WTC11 (cell line): ENCODE measurements at regions not wholly inside any gene's neighbourhood (a gene's known extent, or its start where the extent isn't known, plus 50 kb on each side); places are given as distances from the start of the nearest gene placed in this dataset.

Source experiments
- CREM ChIP-seq: sonication (generic); formaldehyde crosslinking; IDR thresholded peaks from 2 replicates; pipeline ENCODE4 v1.8.1; 2022; ENCODE audit warnings: mild to moderate bottlenecking, missing genetic modification reagents, moderate library complexity
- CTCF ChIP-seq: fragments of 200-600 bp; IDR thresholded peaks from 2 replicates; pipeline ENCODE4 v1.8.0; 2022; ENCODE audit warnings: antibody characterized with exemption
- SP1 ChIP-seq: sonication (generic); formaldehyde crosslinking; conservative IDR thresholded peaks from 2 replicates; pipeline ENCODE4 v1.8.1; 2022; ENCODE audit warnings: missing genetic modification reagents
- TF ChIP-seq, protein P1 (sequence below): sonication (generic); formaldehyde crosslinking; IDR thresholded peaks from 2 replicates; pipeline ENCODE4 v1.8.0; 2022; ENCODE audit warnings: mild to moderate bottlenecking, missing genetic modification reagents

DNA sequence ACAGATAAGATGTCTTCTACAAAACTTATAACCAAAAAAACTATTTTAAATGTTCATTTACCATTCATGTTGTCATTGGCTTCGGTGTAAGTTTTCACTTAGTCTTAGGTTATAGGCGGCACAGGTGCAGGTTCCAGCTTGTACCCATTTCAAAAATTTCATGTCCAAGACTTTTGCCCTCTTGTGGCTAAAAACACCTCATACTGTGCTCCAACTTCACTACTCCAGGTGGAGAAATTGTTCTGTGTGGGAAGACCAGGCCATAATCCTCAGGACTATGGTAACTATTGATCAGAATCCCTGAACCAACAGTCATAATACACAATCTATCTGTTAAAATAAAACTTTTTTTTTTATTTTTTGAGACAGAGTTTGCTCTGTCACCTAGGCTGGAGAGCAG is 95.2 kb upstream of the ATP11B start:
- TF ChIP-seq CTCF (no peak), CREM (CRISPR knock-in tag) (no peak), SP1 (no peak)
- TF ChIP-seq, protein P1, sequence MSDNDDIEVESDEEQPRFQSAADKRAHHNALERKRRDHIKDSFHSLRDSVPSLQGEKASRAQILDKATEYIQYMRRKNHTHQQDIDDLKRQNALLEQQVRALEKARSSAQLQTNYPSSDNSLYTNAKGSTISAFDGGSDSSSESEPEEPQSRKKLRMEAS (CRISPR knock-in tag), result no peak
